ENCODE measurements at regions not wholly inside any gene's neighbourhood (a gene's known extent, or its start where the extent isn't known, plus 50 kb on each side); places are given as distances from the start of the nearest gene placed in this dataset.

- no peak for TF ChIP-seq CTCF (IDR thresholded peaks at IDR 0.05)
- TF ChIP-seq POLR2A (IDR thresholded peaks at IDR 0.05), result no peak
Observed at GRCh38 chr10:61166065-61166464, 222.1 kb upstream of the RHOBTB1 start.

All from breast epithelium (tissue), 3 donors.